ENCODE measurements at regions not wholly inside any gene's neighbourhood (a gene's known extent, or its start where the extent isn't known, plus 50 kb on each side); places are given as distances from the start of the nearest gene placed in this dataset.

- TF ChIP-seq CTCF (IDR thresholded peaks at IDR 0.05), result no peak
- no peak for DNase-seq (ENCODE audit: low spot score)
- ATAC-seq (ENCODE audit: low FRiP score), result no peak
Measured at GRCh38 chr1:189438808-189439207, 1038.9 kb downstream of the BRINP3 start.

GRCh38 chr1:189463166-189463565, 1014.5 kb downstream of the BRINP3 start:
- ATAC-seq (ENCODE audit: low FRiP score) (no peak), DNase-seq (ENCODE audit: low spot score) (no peak)
- TF ChIP-seq CTCF (IDR thresholded peaks at IDR 0.05), result no peak

GRCh38 chr1:189496768-189497167, 980.9 kb downstream of the BRINP3 start:
- no peak for TF ChIP-seq CTCF (IDR thresholded peaks at IDR 0.05)
- no peak for ATAC-seq (ENCODE audit: low FRiP score)

GRCh38 chr1:189499736-189500135, 977.9 kb downstream of the BRINP3 start:
- DNase-seq (ENCODE audit: low spot score), result no peak
- no peak for ATAC-seq (ENCODE audit: low FRiP score)
- no peak for TF ChIP-seq CTCF (IDR thresholded peaks at IDR 0.05)

More at GRCh38 chr1:189496768-189497167, 980.9 kb downstream of the BRINP3 start:
- no peak for DNase-seq (ENCODE audit: low spot score)

- TF ChIP-seq CTCF (IDR thresholded peaks at IDR 0.05), result no peak
- no peak for ATAC-seq (ENCODE audit: low FRiP score)
Measured at GRCh38 chr1:189500778-189501177, 976.9 kb downstream of the BRINP3 start.

GRCh38 chr1:189510827-189511226, 966.8 kb downstream of the BRINP3 start:
- no peak for DNase-seq (ENCODE audit: low spot score)
- no peak for TF ChIP-seq CTCF (IDR thresholded peaks at IDR 0.05)
- ATAC-seq (ENCODE audit: low FRiP score), result no peak

More at GRCh38 chr1:189500778-189501177, 976.9 kb downstream of the BRINP3 start:
- DNase-seq (ENCODE audit: low spot score), result no peak

- TF ChIP-seq CTCF (IDR thresholded peaks at IDR 0.05), result no peak
- ATAC-seq (ENCODE audit: low FRiP score) (no peak), DNase-seq (ENCODE audit: low spot score) (no peak)
Measured at GRCh38 chr1:189513091-189513490, 964.6 kb downstream of the BRINP3 start.

Data from omental fat pad (tissue), 3 donors.